ENCODE measurements at regions not wholly inside any gene's neighbourhood (a gene's known extent, or its start where the extent isn't known, plus 50 kb on each side); places are given as distances from the start of the nearest gene placed in this dataset.

- TF ChIP-seq, protein P1, sequence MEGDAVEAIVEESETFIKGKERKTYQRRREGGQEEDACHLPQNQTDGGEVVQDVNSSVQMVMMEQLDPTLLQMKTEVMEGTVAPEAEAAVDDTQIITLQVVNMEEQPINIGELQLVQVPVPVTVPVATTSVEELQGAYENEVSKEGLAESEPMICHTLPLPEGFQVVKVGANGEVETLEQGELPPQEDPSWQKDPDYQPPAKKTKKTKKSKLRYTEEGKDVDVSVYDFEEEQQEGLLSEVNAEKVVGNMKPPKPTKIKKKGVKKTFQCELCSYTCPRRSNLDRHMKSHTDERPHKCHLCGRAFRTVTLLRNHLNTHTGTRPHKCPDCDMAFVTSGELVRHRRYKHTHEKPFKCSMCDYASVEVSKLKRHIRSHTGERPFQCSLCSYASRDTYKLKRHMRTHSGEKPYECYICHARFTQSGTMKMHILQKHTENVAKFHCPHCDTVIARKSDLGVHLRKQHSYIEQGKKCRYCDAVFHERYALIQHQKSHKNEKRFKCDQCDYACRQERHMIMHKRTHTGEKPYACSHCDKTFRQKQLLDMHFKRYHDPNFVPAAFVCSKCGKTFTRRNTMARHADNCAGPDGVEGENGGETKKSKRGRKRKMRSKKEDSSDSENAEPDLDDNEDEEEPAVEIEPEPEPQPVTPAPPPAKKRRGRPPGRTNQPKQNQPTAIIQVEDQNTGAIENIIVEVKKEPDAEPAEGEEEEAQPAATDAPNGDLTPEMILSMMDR (IDR thresholded peaks at IDR 0.05; ENCODE audit: low read length, missing control alignments): no peak
- H3K4me3 ChIP-seq (replicated peaks; ENCODE audit: low read depth, low read length): no peak overlapping the region
- no peak for DNase-seq (ENCODE audit: low read depth)
Measured at GRCh38 chr13:47519626-47520025, 481.4 kb downstream of the SUCLA2 start.

DNA sequence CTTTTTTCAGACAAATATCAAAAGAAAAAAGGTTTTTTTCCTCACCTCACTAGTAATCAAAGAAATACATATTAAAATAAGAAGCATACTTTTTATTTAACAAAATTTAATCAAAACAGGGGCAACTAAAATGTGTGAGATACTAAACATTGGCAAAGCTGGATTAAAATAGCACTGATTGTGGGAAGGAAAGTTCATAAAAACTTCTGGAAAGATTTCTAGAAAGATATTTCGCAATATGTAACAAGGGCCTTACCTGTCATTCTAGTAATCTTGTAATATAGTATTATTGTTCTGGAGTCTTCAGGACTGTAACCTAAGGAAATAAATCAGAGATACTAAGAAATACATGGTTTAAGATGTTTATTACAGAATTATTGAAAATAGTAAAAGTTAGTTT, 482.5 kb downstream of the SUCLA2 start:
- TF ChIP-seq, protein P1 (IDR thresholded peaks at IDR 0.05; ENCODE audit: low read length, missing control alignments): no peak
- no peak for DNase-seq (ENCODE audit: low read depth)
- H3K4me3 ChIP-seq (replicated peaks; ENCODE audit: low read depth, low read length): no peak overlapping the region

DNA sequence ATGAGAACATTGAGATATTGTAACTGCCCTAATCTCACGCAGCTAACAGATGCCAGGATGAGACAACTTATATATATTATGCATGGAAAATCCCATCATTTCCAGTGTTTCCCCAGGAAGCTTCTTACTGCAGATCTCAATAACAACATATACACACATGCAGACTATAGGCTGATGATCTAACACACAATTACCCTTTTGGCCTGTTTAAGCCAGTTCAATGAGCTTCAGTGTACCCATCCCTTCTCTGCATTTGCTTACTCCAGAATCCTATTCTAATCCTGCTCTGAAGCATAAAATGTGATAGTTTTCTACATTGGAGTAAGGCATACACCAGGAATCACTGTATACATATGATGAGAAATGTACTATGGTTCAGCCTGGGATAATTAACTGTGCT, 489.4 kb downstream of the SUCLA2 start:
- no peak overlapping the region for H3K4me3 ChIP-seq (replicated peaks; ENCODE audit: low read depth, low read length)
- no peak for DNase-seq (ENCODE audit: low read depth)
- TF ChIP-seq, protein P1 (IDR thresholded peaks at IDR 0.05; ENCODE audit: low read length, missing control alignments): no peak

DNA sequence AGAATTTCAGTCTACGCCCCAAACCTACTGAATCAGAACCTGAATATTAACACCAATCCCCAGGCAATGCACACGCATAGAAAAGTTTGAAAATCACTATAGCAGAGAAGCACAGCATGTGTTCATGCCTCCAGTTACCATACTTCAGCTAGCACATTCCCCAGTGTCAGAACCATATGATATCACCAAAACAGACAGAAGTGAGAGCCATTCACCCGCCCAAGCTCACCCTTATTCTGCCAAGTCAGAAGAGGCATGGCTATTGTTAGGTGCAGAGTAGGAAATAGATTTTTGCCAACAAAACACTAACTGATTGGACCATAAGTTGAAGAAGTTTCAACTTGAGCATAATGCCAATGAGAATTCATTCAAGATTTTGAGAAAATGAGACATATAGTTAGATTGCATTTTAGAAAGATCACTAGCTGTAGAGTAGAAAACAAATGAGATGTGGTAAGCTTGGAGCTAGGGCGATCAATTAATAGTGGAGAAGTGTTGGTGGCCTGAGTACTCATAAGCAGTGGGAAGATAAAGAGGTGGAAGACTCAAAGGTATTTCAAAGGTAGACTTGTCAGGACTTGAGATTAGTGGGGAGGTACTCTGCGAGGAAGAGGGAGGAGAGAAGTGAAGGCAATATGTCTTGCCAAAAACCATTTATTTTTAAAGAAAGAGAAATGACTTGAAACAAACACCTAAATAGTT, 492.4 kb downstream of the SUCLA2 start:
- no peak overlapping the region for H3K4me3 ChIP-seq (replicated peaks; ENCODE audit: low read depth, low read length)
- TF ChIP-seq, protein P1 (IDR thresholded peaks at IDR 0.05; ENCODE audit: low read length, missing control alignments): no peak
- no peak for DNase-seq (ENCODE audit: low read depth)

DNA sequence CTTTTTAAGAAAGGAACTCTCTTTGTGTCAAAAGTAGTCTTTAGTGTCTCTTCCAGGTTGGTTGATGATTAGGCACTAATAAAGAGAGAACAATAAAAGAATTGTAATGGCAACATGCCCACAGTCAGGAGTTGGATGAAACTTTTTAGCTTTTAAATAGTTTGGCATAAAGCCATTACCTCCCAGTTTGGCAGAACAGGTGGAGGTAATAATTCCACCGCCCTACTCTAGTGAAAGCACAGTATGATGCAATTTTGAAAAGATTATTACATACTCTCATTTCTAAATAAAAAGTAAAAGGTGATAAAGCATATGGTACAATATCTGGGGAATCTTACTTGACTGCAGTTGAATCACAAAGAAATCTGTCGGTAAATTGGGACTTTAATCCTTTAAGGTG, 497.6 kb downstream of the SUCLA2 start:
- no peak for DNase-seq (ENCODE audit: low read depth)
- TF ChIP-seq, protein P1 (IDR thresholded peaks at IDR 0.05; ENCODE audit: low read length, missing control alignments): no peak
- H3K4me3 ChIP-seq (replicated peaks; ENCODE audit: low read depth, low read length): no peak overlapping the region

DNA sequence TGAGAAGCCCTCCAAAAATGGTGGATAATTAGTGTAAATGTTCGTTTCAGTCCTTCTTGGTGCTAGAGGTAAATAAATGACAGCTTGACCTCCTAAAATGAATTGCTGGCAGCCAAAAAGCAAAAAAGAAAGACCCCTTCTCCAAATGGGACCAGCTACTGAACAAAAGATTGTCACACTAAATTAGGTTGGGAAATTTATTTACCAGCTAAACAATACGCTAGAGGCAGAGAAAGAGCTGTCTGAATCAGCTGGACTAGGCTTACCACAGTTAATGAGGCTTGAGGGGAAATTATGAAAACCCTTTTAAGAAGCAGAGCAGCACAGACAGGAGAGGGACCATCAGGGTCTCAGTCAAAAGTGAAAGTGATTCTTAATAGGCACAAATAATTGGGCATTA, 498.9 kb downstream of the SUCLA2 start:
- H3K4me3 ChIP-seq (replicated peaks; ENCODE audit: low read depth, low read length): no peak overlapping the region
- no peak for DNase-seq (ENCODE audit: low read depth)
- TF ChIP-seq, protein P1 (IDR thresholded peaks at IDR 0.05; ENCODE audit: low read length, missing control alignments): no peak
